ENCODE measurements at regions not wholly inside any gene's neighbourhood (a gene's known extent, or its start where the extent isn't known, plus 50 kb on each side); places are given as distances from the start of the nearest gene placed in this dataset.

GRCh38 chr10:23869548-23869947 is 339.4 kb upstream of the KIAA1217 start:
- Mint-ChIP-seq H3K27me3 (ENCODE audit: low read depth, poor library complexity) (peaks cover 5% of the 10 kb centered on the region), H3K4me3 (no peak overlapping the region), H3K27ac (no peak overlapping the region), H3K4me1 (peaks cover 17% of the 10 kb centered on the region), H3K9me3 (peaks cover 3% of the 10 kb centered on the region), H3K36me3 (ENCODE audit: low read depth) (no peaks in the 10 kb centered on the region)
- no peak for DNase-seq
- no peak for TF ChIP-seq CTCF (IDR thresholded peaks at IDR 0.05)

GRCh38 chr10:23869996-23870395 is 338.9 kb upstream of the KIAA1217 start:
- peaks cover 5% of the 10 kb centered on the region for H3K27me3 Mint-ChIP-seq (ENCODE audit: low read depth, poor library complexity)
- DNase-seq, result no peak
- H3K4me3 Mint-ChIP-seq, result no peak overlapping the region
- no peaks in the 10 kb centered on the region for H3K36me3 Mint-ChIP-seq (ENCODE audit: low read depth)
- TF ChIP-seq CTCF (IDR thresholded peaks at IDR 0.05), result no peak
- H3K27ac Mint-ChIP-seq, result no peak overlapping the region
- peaks cover 3% of the 10 kb centered on the region for H3K9me3 Mint-ChIP-seq
- peaks cover 17% of the 10 kb centered on the region for H3K4me1 Mint-ChIP-seq

- H3K36me3 Mint-ChIP-seq (ENCODE audit: low read depth), result no peaks in the 10 kb centered on the region
- no peak overlapping the region for H3K4me3 Mint-ChIP-seq
- H3K27ac Mint-ChIP-seq, result no peak overlapping the region
- no peaks in the 10 kb centered on the region for H3K27me3 Mint-ChIP-seq (ENCODE audit: low read depth, poor library complexity)
- peaks cover 17% of the 10 kb centered on the region for H3K4me1 Mint-ChIP-seq
- TF ChIP-seq CTCF (IDR thresholded peaks at IDR 0.05), result no peak
- H3K9me3 Mint-ChIP-seq, result peaks cover 3% of the 10 kb centered on the region
- DNase-seq, result no peak
Observed at GRCh38 chr10:23870651-23871610, 338.0 kb upstream of the KIAA1217 start.

GRCh38 chr10:23872290-23872689 is 336.6 kb upstream of the KIAA1217 start:
- H3K9me3 Mint-ChIP-seq, result peaks cover 3% of the 10 kb centered on the region
- no peak for TF ChIP-seq CTCF (IDR thresholded peaks at IDR 0.05)

GRCh38 chr10:23877791-23878320 is 331.1 kb upstream of the KIAA1217 start:
- Mint-ChIP-seq H3K36me3 (ENCODE audit: low read depth) (no peaks in the 10 kb centered on the region), H3K9me3 (peaks cover 3% of the 10 kb centered on the region), H3K4me1 (no peaks in the 10 kb centered on the region), H3K4me3 (no peak overlapping the region), H3K27me3 (ENCODE audit: low read depth, poor library complexity) (peaks cover 10% of the 10 kb centered on the region), H3K27ac (no peak overlapping the region)
- DNase-seq, result no peak
- TF ChIP-seq CTCF (IDR thresholded peaks at IDR 0.05), result no peak

More at GRCh38 chr10:23872290-23872689, 336.6 kb upstream of the KIAA1217 start:
- H3K27ac Mint-ChIP-seq, result no peak overlapping the region
- H3K4me1 Mint-ChIP-seq, result peaks cover 17% of the 10 kb centered on the region
- no peaks in the 10 kb centered on the region for H3K36me3 Mint-ChIP-seq (ENCODE audit: low read depth)
- DNase-seq, result no peak
- no peaks in the 10 kb centered on the region for H3K27me3 Mint-ChIP-seq (ENCODE audit: low read depth, poor library complexity)
- H3K4me3 Mint-ChIP-seq, result no peak overlapping the region
